GM12892 (cell line): ENCODE measurements at regions not wholly inside any gene's neighbourhood (a gene's known extent, or its start where the extent isn't known, plus 50 kb on each side); places are given as distances from the start of the nearest gene placed in this dataset.
A peak's percentile ranks its signal among the peaks of the same experiment; 100 is the strongest.

Experiments
- DNase-seq: peaks from one replicate; pipeline ENCODE4 v3.0.0; 2011; ENCODE audit not compliant: insufficient read length
- FAIRE-seq: peaks from 2 replicates; lab custom pipeline; 2011; peaks lifted over from hg19 to GRCh38; lab: Jason Lieb, UNC
- POLR2A ChIP-seq: IDR thresholded peaks from 2 replicates; pipeline ENCODE4 v1.6.1; 2011; ENCODE audit warnings: low read depth, low read length, control low read depth
- POLR2AphosphoS5 ChIP-seq: IDR thresholded peaks from 2 replicates; pipeline ENCODE4 v1.6.1; 2011; ENCODE audit warnings: low read depth, low read length, control low read depth
- TAF1 ChIP-seq: IDR thresholded peaks from 2 replicates; pipeline ENCODE4 v1.6.1; 2011; ENCODE audit warnings: low read depth, mild to moderate bottlenecking, control low read depth, low read length, borderline replicate concordance

GRCh38 chr6:22069306-22069800, 227.5 kb downstream of the PRL start:
- FAIRE-seq (no peak), DNase-seq (no peak)
- TF ChIP-seq POLR2AphosphoS5 (no peak; the same call in 1 of the 2 replicates), POLR2A (0 out of 2 replicates have a peak, but pooled peaks have one; percentile 17)

- FAIRE-seq = no peak
- DNase-seq = no peak
- no peak; the same call in 1 of the 2 replicates for TF ChIP-seq POLR2A
- TF ChIP-seq POLR2AphosphoS5 = no peak
- no peak for TF ChIP-seq TAF1
These were observed 225.4 kb downstream of the PRL start for GRCh38 chr6:22071270-22072041.

GRCh38 chr6:22072949-22073348, 223.9 kb downstream of the PRL start:
- FAIRE-seq = no peak
- no peak for DNase-seq
- TF ChIP-seq POLR2AphosphoS5 = no peak
- no peak for TF ChIP-seq TAF1
- no peak for TF ChIP-seq POLR2A

GRCh38 chr6:22073516-22074198, 223.2 kb downstream of the PRL start:
- TF ChIP-seq TAF1 = no peak
- no peak for TF ChIP-seq POLR2AphosphoS5
- no peak for TF ChIP-seq POLR2A
- DNase-seq = no peak
- no peak for FAIRE-seq

DNA sequence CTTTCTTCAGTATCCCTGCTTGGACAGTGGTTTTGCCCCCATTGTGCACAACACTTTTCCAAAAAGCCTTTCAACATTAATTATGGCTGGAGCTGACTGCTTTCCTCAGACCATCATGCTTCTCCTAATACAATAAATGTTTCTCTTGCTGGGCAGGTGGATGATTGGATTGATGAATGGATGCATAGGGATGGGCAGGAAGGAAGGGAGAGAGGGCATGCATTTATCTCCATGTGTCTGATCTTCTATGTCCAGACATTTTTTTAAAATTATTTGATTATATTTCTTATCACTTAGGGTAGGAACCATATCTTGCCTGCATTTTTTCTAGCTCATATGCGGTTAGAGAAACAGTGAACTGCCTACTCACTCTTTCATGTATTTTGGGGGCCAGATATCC, 218.5 kb downstream of the PRL start:
- no peak for TF ChIP-seq POLR2AphosphoS5
- no peak for TF ChIP-seq POLR2A
- TF ChIP-seq TAF1 = no peak
- DNase-seq (no peak), FAIRE-seq (no peak)

DNA sequence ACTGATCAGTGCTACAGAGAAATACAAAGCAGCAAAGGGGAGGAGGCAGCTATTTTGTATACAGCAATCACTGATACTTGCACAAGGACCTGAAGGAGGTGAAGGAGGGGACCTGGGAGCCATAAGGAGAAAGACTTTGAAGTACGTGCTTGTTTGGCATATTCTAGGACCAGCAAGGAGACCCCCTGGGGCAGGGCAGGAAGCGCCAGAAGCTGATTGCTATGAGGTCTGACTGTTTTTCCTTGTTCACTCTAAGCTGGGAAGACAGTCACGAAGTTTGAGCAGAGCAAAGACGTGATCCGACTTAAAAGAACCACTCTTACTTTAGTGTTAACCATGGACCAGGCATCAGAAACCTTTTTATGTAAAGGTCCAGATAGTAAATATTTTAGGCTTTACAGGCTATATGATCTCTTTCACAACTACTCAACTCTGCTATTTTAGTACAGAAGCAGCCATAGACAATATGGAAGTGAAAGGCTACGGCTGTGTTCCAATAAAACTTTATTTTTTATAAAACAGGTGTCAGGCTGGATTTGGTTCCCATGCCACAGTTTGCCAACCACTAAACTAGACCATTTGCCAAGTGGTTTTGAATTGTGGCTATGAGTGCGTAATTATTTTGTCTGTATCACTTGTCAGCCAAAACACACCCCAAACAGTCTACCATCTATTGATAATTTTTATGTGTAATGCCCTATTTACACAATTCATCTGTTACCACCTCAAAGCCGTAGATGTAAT, 217.9 kb downstream of the PRL start:
- DNase-seq (no peak), FAIRE-seq (no peak)

DNA sequence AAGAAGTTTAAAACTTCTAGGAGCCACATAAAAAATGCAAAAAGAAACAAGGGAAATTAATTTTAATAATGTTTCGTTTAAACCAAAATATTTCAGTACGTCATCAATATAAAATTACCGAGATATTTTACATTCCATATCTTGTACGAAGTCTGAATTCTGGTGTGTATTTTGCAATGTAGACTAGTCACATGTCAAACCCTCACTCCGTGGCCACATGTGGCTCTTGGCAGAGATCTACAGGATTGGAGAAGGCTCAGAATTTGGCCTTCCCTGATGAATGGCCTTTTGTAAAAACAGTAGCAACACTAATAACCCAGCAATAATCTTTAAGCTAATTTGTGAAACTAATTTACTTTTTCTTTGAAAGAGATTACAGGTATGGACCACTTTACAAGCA, 217.1 kb downstream of the PRL start:
- no peak for TF ChIP-seq POLR2A
- TF ChIP-seq POLR2AphosphoS5 = no peak
- TF ChIP-seq TAF1 = no peak
- FAIRE-seq (no peak), DNase-seq (no peak)

More for the DNA sequence above, 217.9 kb downstream of the PRL start:
- TF ChIP-seq TAF1 (no peak), POLR2A (no peak), POLR2AphosphoS5 (no peak)

DNA sequence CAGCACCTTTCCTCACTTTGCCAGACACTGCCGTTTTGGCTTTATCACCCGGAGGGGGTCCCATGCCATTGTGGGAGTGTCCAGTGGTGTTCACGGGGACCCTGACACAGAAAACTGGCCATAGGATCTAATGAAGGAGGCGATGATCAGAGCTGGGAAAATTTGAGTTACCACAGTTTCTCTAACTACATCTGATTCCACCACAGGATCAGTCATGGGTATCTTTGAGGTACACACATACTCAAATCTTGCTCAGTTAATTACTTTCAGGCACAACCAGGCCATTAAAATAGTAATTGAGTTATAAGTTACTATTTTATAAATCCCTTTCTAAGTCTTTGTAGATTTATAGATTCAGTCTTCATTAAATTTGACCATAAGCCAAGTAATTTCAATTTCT, 215.1 kb downstream of the PRL start:
- TF ChIP-seq POLR2AphosphoS5 (no peak), TAF1 (no peak), POLR2A (no peak)
- FAIRE-seq (peak; percentile 21), DNase-seq (no peak)

GRCh38 chr6:22082218-22082617, 214.6 kb downstream of the PRL start:
- no peak for DNase-seq
- TF ChIP-seq POLR2AphosphoS5 = no peak
- TF ChIP-seq POLR2A = no peak
- no peak for FAIRE-seq

DNA sequence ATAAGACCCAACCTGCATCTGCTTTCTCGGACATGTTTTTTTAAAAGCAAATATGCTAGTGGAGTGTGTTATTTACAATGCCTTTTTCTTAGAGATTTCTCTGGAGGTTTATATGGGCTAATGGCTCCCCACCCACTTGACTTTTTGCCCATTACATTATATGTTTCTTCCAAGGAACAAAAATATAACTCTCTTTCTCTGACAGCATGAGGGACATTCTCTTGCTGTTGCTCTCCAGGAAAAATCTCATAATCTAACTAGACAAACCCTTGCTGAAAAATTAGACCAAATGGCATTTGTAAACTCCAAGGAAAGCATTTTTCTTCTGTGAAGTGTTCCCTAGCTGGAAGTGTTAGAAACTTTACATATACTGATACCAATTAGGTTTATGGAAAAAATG, 213.7 kb downstream of the PRL start:
- DNase-seq (no peak), FAIRE-seq (no peak)
- no peak for TF ChIP-seq POLR2A
- no peak for TF ChIP-seq TAF1
- TF ChIP-seq POLR2AphosphoS5 = no peak

DNA sequence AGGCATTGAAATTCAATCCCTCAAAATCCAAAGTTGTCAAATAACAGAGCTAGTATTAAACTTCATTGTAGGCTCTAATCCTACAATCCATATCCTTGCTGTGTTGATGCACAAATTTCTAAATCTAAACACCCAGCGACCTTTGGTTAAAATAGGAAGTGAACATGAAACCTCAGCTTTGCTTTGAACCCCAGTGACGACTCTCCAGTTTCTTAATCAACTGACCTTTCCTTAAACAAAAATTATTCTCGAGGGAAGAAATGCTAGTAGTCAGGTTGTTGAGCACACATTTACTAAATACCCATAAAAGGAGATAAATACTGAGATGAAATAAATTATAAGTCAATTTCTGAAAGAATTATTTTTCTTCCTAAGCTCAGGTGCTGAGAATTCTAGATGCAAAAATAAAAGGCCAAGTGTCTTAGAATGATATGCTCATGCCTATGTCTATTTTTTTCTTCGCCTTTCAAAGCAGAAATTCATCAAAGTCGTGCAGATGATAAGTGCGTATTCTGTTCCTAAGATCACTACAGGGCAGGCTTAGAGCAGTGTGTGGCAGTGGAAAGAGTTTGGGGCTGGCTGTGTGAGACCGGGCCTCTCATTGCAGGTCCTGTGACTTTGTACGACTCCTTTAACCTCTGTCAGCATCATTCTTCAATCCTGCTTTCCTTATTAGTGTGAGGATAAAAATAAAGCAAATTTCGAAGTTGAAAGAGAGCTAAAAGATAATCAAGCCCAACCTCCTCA, 208.7 kb downstream of the PRL start:
- DNase-seq (no peak), FAIRE-seq (no peak)
- TF ChIP-seq TAF1 (no peak), POLR2AphosphoS5 (no peak), POLR2A (no peak)
